Hindlimb muscle (tissue), 1 donor: ENCODE measurements at regions not wholly inside any gene's neighbourhood (a gene's known extent, or its start where the extent isn't known, plus 50 kb on each side); places are given as distances from the start of the nearest gene placed in this dataset.

Experiments
- DNase-seq: peaks from one replicate; pipeline ENCODE4 v3.0.0-alpha.2; 2013

DNA sequence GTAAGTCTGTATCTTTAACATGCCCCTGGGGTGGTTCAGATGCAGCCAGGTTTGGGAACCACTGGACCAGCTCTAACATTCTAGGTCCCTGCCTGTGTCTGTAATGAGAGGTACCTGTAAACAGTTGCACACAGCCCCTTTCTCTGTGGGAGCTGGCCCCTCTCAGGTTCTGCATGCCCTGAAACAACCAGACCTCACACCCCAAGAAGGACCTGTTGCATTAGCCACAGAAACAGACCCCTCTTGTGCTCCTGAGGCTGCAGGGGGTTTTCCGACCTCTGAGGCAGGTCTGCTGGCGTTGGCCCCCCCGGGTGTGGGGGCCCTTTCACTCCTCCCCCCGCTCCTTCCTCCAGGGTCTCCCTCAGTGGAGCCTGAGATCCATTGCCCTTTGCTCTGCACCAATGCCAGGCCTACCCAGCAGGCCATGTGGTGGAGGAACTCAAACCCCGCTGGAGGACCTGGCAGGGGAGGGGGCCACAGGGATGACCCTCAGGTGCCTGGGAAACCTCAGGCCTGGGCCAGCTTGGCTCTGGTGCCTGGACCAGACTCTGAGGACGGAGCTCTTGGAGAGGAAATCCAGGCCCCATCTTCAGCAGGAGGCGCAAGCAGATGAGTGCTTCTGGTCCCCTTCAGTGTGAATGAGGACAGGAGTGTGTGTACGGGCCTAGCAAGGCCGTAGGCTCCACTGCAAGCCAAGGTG, 61.4 kb upstream of the PJA1 start:
- DNase-seq, result no peak

DNA sequence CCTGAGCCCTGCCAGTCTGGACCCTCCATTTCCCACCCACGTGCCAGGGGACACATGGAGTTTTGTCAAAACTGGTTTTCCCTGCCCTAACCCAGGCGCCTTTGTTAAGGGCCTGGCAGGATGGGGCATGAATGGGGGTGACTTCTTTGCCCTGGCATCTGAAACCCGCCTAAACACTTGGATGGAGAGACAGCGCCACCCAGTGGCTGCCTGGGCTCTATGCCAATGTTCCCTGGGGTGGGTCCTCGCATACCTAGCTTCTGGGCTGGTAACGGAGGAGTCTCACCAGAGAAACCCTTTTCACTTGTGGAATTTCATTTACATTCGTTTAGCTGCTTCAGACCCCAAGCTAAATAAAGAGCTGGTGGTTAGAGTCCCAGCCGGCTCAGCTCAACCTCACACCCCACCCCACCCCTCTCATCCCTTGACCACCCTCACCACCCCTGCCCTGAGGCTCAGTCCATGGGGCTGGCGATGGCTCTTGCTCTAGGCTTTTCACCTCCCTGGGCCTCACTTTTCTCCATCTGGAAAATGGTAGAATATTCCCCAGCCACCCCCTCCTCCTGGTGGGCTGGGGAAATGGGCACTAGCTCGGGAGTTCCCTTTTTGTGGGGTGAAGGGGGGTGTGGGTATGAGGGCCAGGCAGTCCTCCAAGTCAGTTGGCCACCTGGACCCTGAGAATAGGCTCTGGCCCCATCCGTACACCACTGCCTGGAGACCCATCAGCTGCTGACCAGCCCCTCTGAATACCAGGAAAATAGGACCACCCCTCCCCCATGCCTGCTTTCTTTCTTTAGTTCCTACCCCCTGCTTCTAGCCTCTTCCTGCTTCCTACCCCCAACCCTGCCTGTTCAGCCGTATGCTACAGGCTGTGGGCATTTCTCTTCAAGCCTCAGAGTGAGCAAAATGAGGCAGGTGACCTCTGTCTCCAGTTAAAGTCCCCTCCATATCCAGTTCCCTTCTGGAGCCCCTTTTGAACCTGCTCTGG, 57.1 kb upstream of the PJA1 start:
- DNase-seq, result peak; percentile 57

DNA sequence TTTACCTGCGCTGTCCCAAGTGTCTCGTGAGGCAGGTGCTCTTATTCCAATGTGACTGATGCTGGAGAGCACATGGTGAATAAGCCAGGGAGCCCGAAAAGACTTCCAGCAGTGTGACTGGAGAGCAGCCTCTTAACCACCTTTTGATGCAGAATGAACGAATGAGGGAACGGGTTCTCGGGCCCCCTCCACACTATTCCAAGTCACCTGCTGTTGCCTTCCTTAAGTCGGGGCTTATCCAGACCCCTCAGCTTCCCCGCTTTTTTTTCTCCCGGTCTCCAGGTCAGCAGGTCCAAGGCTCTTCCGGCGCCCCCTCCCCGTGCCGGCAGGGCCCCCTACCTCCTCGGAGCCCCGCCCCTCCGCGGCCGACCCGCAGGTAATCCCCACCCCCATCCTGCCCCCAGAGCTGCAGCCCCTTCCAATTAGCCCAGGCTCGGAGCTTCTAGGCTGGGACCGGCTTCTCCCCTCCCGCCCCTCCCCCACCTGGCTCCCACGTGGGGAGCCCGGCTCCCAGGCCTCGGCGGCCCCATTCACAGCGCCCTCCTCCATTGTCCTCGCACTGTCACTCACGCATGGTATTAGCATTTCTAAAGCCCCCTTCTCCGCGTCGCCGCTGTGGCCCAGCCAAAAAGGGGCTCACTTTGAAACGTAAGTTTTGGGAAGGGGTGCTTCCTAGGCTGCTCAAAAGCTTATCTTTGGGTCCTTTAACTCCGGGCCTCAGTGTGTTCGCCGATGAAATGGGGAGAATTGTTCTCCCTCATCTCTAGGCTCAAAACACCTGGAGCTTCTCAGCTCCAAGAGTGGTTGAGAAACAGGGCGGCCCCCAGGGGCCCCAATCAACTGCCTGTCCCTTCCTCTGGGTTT, 56.2 kb upstream of the PJA1 start:
- no peak for DNase-seq

DNA sequence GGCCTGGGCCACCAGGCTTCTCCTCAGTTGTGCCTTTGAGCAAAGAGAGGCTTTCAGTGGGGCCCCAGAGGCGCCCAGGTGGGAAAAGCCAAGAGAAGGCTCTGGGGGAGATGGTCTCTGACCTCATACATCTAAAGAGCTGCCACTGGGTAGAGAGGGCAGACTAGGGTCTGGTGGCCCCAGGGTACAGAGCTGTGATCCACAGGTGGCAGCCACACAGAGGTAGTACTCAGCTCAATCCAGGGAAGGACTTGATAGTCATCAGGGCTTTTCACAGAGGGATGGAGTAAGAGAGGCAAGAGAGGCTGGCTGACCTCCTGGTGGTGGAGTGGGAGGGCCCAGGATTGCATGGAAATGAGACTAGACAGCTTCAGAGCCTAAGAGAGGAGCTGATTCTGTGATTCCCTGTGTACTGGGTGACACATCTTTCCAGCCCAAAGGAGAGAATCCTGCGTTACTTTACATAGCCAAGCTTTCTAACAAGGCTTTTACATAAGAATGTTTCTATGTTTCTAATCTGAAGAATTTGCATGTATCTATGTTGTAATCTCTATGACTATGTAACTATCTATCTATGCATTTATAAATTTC, 53.2 kb upstream of the PJA1 start:
- no peak for DNase-seq

DNA sequence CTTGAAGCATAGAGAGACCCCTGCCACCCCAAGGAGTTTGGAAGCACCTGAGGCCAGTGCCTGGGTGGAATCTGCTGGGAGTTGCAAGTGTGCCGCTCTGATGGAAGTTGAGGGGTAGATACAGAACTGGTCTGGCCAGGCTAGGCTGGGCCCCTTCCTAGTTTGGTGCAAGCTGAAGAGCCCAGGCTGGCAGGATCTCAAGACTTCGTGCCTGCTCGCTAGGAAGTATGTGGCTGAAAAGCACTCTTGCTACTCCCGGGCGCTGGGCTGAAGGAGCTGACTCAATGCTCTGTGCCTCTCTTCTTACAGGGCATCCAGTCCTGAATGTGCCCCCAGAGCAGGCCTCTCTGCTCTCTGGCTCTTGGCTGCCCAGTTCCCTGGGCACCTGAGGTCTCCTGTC, 51.7 kb upstream of the PJA1 start:
- no peak for DNase-seq

DNA sequence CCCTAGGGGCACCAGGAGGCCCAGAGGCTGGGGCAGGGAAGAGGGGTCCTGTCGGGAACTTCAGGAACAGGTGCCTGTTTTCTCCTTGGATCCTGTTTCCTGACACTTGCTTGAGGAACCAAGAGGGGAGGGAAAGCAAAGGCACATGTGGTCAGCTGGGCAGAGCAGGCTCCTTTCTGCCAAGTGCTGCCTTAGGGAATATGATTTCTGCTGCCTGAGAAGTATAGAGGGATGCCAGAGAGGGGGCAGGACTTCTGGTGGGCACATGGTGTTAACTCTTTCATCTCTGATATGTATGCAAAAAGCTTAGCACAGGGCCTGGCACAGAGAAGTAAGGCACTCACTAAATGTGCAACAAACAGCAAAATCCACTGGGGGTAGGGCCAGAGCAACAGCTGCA, 51.2 kb upstream of the PJA1 start:
- DNase-seq, result no peak

DNA sequence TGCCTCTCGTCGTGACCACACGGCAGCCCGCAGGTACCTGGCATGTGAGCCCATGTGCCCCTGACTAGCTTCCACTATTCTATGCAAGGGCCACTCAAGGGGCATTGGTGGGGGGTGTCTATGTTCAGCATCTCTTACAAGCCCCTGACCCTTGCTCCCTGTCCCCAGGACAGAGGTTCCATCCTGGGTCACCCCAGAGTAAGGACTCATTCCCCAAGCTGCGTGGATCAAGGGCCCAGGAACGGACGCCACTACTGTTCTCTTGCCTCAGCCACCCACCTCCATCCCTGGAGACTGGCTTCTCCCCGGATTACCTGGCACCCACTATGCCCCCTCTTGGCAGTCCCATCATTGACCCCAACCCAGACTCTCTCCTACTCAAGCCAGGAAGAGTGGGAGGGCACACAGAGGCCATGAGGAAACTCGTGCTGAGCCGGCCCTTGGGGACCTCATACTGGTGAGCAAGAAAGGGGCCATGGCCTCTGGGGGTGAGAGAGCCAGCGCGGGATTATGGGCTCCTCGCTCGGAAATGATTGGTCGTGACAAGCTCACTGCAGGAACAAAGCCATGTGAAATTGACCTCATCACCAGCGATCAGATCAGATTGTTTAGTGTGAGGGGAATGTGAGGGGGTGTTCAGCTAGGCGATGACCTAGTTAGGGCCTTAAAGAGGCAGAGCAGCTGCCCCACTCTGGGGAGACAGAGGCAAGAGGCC, 50.1 kb upstream of the PJA1 start:
- no peak for DNase-seq
